Natural killer cell treated with Interleukin-12 subunit alpha and Interleukin-12 subunit beta and Interleukin-15 and Interleukin-18, amount 100 ng/mL, for 72 hours (primary cell): ENCODE measurements at regions not wholly inside any gene's neighbourhood (a gene's known extent, or its start where the extent isn't known, plus 50 kb on each side); places are given as distances from the start of the nearest gene placed in this dataset.

Experiments used
- ATAC-seq, 2 donors: fragments of 150-1000 bp; cut with Tn5 transposase in 1 of 2; sonication (Bioruptor Pico), chemical (Tn5 transposase) in 1 of 2; 2 replicates each; pipeline ENCODE4 v1.10.0; 2021
- DNase-seq: peaks from one replicate; pipeline ENCODE4 v3.0.0; 2022; ENCODE audit warnings: low spot score
- H3K27ac Mint-ChIP-seq, 2 donors: 1 replicate in 1 of 2; 2 replicates in 1 of 2; pipeline ENCODE4 v1.8.0; 2022; ENCODE audit warnings: mixed read lengths in 2 of 2, mild to moderate bottlenecking in 1 of 2, moderate library complexity in 1 of 2
- H3K27me3 Mint-ChIP-seq, 2 donors: 1 replicate in 1 of 2; 2 replicates in 1 of 2; pipeline ENCODE4 v1.8.0; 2022; ENCODE audit warnings: mixed read lengths in 2 of 2
- H3K36me3 Mint-ChIP-seq: one replicate; pipeline ENCODE4 v1.8.0; 2022; ENCODE audit warnings: mixed read lengths
- H3K4me1 Mint-ChIP-seq, 2 donors: 1 replicate in 1 of 2; 2 replicates in 1 of 2; pipeline ENCODE4 v1.8.0; 2022; ENCODE audit warnings: low read depth in 2 of 2, mixed read lengths in 2 of 2, mild to moderate bottlenecking in 1 of 2
- H3K4me3 Mint-ChIP-seq: one replicate; pipeline ENCODE4 v1.8.0; 2022; ENCODE audit warnings: mixed read lengths
- H3K9me3 Mint-ChIP-seq: 2 replicates; pipeline ENCODE4 v1.8.0; 2022; ENCODE audit warnings: mixed read lengths

- DNase-seq (no peak), ATAC-seq (no peak)
- Mint-ChIP-seq H3K4me1 (no peaks in the 10 kb centered on the region), H3K4me3 (no peak overlapping the region), H3K27me3 (peaks cover 7 to 26% of the 10 kb centered on the region in 2 donors), H3K27ac (no peak overlapping the region), H3K9me3 (no peaks in the 10 kb centered on the region), H3K36me3 (no peaks in the 10 kb centered on the region)
These were observed 102.4 kb upstream of the ARMC2 start for GRCh38 chr6:108745664-108746336.

GRCh38 chr6:108746366-108746765 lies 101.9 kb upstream of the ARMC2 start:
- Mint-ChIP-seq H3K9me3 (no peaks in the 10 kb centered on the region), H3K27me3 (peaks cover 3 to 24% of the 10 kb centered on the region in 2 donors), H3K27ac (no peak overlapping the region), H3K4me3 (no peak overlapping the region), H3K36me3 (no peaks in the 10 kb centered on the region), H3K4me1 (no peaks in the 10 kb centered on the region)
- DNase-seq (no peak), ATAC-seq (no peak)

DNA sequence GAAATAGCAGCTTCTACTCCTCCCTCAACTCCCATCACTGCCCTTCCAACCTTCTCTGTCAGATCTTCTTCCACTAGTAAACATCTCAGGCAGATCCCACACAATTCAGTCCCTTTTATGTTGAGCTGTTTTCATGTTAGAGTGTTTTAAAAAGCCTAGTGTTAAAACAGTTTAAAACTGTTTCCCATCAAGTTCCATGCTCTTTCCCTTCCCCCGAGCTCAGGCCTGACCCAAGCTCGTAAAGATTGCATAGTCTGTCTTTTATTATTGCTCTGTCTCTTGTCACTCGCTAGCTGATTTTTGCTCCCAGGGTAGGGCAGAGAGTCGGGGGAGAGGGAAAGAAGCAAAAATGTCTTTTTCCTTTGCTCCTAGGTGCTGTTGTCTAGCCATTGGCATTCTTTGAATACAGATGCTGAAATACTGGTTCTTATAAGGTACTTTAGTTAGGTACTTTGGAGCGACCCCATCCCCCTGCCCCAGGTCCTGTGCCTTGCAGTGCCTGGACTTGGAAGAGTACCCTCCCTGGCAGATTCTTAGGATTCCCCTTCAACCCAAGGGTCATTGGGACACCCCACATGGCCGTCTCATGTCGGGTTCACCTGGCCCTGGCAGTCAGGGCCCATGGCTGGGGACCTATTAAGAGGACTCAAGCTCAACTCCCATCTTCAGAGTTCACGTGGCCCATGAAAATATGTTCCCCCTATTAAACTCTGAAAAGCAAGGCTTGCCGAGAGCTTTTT lies 101.2 kb upstream of the ARMC2 start:
- Mint-ChIP-seq H3K9me3 (no peaks in the 10 kb centered on the region), H3K27ac (no peak overlapping the region), H3K27me3 (peaks cover 0 to 20% of the 10 kb centered on the region in 2 donors), H3K4me1 (no peaks in the 10 kb centered on the region), H3K4me3 (no peak overlapping the region), H3K36me3 (no peaks in the 10 kb centered on the region)
- no peak for ATAC-seq
- DNase-seq, result no peak

GRCh38 chr6:108748055-108748454 lies 100.2 kb upstream of the ARMC2 start:
- H3K27me3 Mint-ChIP-seq, result peaks cover 0 to 20% of the 10 kb centered on the region in 2 donors
- H3K4me3 Mint-ChIP-seq, result no peak overlapping the region
- DNase-seq (no peak), ATAC-seq (no peak)
- H3K4me1 Mint-ChIP-seq, result no peaks in the 10 kb centered on the region
- no peaks in the 10 kb centered on the region for H3K36me3 Mint-ChIP-seq
- H3K27ac Mint-ChIP-seq, result no peak overlapping the region
- no peaks in the 10 kb centered on the region for H3K9me3 Mint-ChIP-seq

DNA sequence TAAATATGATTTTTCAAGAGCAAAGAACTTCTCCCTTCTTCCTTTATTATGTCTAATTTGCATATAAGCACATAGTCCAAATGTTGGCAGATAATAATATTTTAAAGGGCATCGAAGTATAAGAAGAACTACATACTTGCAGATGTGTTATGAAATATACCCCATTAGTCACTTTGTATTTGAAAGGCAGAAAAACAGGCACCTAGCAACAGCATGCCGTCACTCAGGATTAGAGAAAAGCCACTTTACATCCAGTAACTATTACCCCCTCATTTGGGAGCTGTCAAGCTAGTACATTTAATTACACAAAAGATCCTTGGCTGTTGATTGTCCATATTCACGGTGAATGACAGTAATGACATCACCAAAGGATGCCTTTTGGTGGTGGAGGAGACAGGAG lies 99.3 kb upstream of the ARMC2 start:
- Mint-ChIP-seq H3K9me3 (no peaks in the 10 kb centered on the region), H3K4me1 (no peaks in the 10 kb centered on the region), H3K27ac (no peak overlapping the region), H3K36me3 (no peaks in the 10 kb centered on the region), H3K4me3 (no peak overlapping the region), H3K27me3 (peaks cover 0 to 15% of the 10 kb centered on the region in 2 donors)
- ATAC-seq (no peak), DNase-seq (no peak)

- DNase-seq (no peak), ATAC-seq (no peak)
- Mint-ChIP-seq H3K4me3 (no peak overlapping the region), H3K27ac (no peak overlapping the region), H3K36me3 (no peaks in the 10 kb centered on the region), H3K27me3 (peaks cover 0 to 10% of the 10 kb centered on the region in 2 donors), H3K4me1 (no peaks in the 10 kb centered on the region), H3K9me3 (no peaks in the 10 kb centered on the region)
These were observed 97.4 kb upstream of the ARMC2 start for GRCh38 chr6:108750801-108751200.

- H3K9me3 Mint-ChIP-seq, result no peaks in the 10 kb centered on the region
- H3K36me3 Mint-ChIP-seq, result no peaks in the 10 kb centered on the region
- H3K27ac Mint-ChIP-seq, result no peak overlapping the region
- no peaks in the 10 kb centered on the region for H3K4me1 Mint-ChIP-seq
- peaks cover 0 to 10% of the 10 kb centered on the region in 2 donors for H3K27me3 Mint-ChIP-seq
- DNase-seq, result no peak
- ATAC-seq, result no peak
- H3K4me3 Mint-ChIP-seq, result no peak overlapping the region
These were observed 96.9 kb upstream of the ARMC2 start for GRCh38 chr6:108751282-108751681.

DNA sequence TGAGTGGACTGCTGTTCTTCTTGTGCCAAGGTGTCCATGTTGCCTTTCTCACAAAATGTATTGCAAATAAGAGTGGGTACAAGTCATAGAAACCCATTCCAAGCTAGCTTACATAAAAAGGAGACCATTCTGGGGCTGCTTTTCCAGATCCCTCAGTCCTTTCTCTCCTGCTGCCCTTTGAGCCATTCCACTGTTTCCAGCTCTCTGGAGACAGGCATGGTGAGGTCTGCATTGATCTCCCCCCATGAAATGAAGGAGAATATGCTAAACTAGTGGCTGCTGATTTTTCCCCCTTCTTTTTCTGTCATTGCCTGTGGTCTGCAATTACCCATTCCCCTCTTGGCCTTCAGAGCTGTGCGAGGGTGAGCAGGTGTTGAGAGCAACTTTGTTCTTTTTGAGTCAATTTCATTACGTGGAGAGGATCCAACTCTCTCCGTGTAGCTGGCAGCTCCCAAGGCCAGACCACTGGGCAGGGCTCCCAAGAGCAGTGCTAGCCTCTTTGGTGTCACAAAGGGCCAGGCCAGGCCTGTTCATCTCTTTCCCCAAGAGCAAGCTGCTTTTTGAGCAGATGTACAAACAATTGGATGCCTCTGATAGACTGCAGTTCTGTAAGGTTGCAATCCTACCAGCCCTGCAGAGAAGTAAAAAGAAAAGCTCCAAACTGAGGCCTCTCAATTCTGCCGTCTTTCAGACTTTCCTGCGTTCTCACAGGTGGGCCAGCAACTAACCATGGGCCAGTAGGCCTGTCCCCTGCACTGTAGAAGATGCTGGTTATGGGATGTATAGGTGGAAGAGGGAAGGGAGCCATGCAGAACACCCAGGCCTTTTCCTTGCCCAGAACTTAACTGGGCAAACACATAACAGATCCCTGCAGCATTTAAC lies 96.1 kb upstream of the ARMC2 start:
- no peak for ATAC-seq
- peaks cover 0 to 10% of the 10 kb centered on the region in 2 donors for H3K27me3 Mint-ChIP-seq
- no peak overlapping the region for H3K4me3 Mint-ChIP-seq
- no peaks in the 10 kb centered on the region for H3K9me3 Mint-ChIP-seq
- no peak overlapping the region for H3K27ac Mint-ChIP-seq
- H3K36me3 Mint-ChIP-seq, result no peaks in the 10 kb centered on the region
- H3K4me1 Mint-ChIP-seq, result no peaks in the 10 kb centered on the region
- no peak for DNase-seq

- Mint-ChIP-seq H3K9me3 (no peaks in the 10 kb centered on the region), H3K27me3 (peaks cover 0 to 6% of the 10 kb centered on the region in 2 donors), H3K27ac (no peak overlapping the region), H3K36me3 (no peaks in the 10 kb centered on the region), H3K4me1 (no peaks in the 10 kb centered on the region), H3K4me3 (no peak overlapping the region)
- ATAC-seq (no peak), DNase-seq (no peak)
These were observed 95.3 kb upstream of the ARMC2 start for GRCh38 chr6:108752733-108753590.

DNA sequence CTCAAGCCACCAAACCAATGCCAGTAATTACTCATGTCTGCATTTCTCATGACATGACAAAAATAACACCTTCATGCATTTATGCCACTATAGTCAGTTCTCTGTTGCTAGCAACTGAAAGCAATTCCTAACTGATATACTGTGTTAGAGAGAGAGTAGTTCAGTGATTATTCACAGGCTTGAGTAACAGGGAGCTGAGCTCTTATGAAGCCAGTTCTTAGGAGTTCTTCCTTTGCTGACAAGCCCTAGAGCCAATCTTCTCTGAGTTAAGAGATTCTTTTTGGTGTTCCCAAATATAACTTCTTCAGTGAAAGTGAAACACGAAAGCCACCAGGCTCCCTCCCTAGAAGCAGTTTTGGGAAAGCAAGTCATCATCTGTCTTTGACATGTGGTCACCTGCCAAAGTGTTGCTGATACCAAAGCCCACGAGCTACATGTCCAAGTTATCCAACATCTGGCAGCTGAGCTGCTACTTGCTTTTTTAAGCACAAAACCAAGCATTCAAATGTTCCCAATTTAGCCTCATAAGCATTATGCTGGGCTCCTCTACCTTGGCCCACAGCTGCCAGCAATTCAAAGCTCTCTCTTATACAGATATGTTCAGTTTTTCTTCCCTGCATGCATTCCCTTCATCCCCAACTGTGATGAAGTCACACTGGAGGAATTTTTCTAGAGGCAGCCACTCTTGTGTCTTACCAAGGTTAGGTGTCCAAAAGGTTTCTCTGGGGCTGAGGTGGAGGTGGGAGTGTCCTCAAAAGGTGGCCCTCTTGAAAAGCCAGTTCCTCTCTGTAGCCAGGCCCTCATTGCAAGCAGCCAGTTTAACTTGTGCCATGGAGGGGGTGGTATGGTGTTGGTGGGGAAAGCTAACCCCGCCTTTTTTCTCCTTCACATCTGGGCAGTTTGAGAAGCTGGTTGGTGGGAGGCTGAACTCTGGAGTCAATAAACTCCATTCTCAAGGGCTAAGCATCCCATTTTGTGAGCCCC lies 92.7 kb upstream of the ARMC2 start:
- peaks cover 0 to 2% of the 10 kb centered on the region in 2 donors for H3K27me3 Mint-ChIP-seq
- no peak for ATAC-seq

GRCh38 chr6:108757357-108757756 lies 90.9 kb upstream of the ARMC2 start:
- peaks cover 0 to 2% of the 10 kb centered on the region in 2 donors for H3K27me3 Mint-ChIP-seq
- no peaks in the 10 kb centered on the region for H3K9me3 Mint-ChIP-seq
- DNase-seq, result no peak
- no peak overlapping the region for H3K27ac Mint-ChIP-seq
- H3K36me3 Mint-ChIP-seq, result no peaks in the 10 kb centered on the region
- H3K4me1 Mint-ChIP-seq, result peaks cover 3% of the 10 kb centered on the region in 2 donors
- no peak for ATAC-seq
- H3K4me3 Mint-ChIP-seq, result no peak overlapping the region

More for the DNA sequence above, 92.7 kb upstream of the ARMC2 start:
- H3K27ac Mint-ChIP-seq, result no peak overlapping the region
- H3K4me1 Mint-ChIP-seq, result no peaks in the 10 kb centered on the region
- DNase-seq, result no peak
- no peak overlapping the region for H3K4me3 Mint-ChIP-seq
- no peaks in the 10 kb centered on the region for H3K36me3 Mint-ChIP-seq
- H3K9me3 Mint-ChIP-seq, result no peaks in the 10 kb centered on the region

GRCh38 chr6:108758884-108759283 lies 89.3 kb upstream of the ARMC2 start:
- H3K9me3 Mint-ChIP-seq, result no peaks in the 10 kb centered on the region
- ATAC-seq (no peak), DNase-seq (no peak)
- peaks cover 4 to 9% of the 10 kb centered on the region in 2 donors for H3K27me3 Mint-ChIP-seq
- no peak overlapping the region for H3K27ac Mint-ChIP-seq
- no peak overlapping the region for H3K4me3 Mint-ChIP-seq
- H3K4me1 Mint-ChIP-seq, result peaks cover 5 to 16% of the 10 kb centered on the region in 2 donors
- no peaks in the 10 kb centered on the region for H3K36me3 Mint-ChIP-seq
